ENCODE measurements at regions not wholly inside any gene's neighbourhood (a gene's known extent, or its start where the extent isn't known, plus 50 kb on each side); places are given as distances from the start of the nearest gene placed in this dataset.

DNA sequence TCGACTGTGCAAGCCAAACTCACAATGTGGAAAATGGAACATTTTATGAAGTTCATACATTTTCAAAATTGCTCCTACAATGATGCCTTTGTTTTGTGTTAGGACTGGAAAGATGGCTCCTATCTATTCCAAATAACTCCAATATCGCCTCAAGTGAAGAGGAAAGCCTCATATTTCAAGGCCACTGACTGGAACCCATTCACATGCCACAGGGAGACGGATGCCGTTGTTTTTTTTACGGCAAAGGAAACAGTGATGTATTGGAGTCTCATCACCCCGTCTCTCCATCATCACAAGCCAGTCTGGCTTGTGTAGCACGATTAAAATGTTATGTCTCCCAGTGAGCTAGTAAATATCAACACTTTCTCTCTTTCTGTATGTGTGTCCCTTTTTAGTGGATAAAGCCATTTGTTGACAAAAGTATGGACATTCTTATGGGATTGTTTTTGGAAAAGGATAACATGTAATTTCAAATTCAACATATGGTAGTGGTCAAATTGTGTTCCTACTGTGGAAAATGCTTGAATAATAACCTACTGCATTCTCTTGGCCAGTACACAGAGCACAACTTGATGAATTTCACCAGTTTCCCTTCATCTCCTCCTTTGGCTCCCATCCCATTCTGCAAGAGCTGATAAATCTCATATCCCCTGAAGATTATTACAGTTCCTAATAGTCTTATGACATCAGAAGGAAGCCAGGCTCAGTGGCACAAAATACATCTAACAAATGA is 109.5 kb upstream of the PITRM1 start:
- TF ChIP-seq, protein P1, sequence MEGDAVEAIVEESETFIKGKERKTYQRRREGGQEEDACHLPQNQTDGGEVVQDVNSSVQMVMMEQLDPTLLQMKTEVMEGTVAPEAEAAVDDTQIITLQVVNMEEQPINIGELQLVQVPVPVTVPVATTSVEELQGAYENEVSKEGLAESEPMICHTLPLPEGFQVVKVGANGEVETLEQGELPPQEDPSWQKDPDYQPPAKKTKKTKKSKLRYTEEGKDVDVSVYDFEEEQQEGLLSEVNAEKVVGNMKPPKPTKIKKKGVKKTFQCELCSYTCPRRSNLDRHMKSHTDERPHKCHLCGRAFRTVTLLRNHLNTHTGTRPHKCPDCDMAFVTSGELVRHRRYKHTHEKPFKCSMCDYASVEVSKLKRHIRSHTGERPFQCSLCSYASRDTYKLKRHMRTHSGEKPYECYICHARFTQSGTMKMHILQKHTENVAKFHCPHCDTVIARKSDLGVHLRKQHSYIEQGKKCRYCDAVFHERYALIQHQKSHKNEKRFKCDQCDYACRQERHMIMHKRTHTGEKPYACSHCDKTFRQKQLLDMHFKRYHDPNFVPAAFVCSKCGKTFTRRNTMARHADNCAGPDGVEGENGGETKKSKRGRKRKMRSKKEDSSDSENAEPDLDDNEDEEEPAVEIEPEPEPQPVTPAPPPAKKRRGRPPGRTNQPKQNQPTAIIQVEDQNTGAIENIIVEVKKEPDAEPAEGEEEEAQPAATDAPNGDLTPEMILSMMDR (IDR thresholded peaks at IDR 0.05 in 4 of 5, conservative IDR thresholded peaks at IDR 0.05 in 1 of 5), result no peak
- no peak for TF ChIP-seq POLR2A (IDR thresholded peaks at IDR 0.05)

Measured in gastrocnemius medialis (tissue), 4 donors.